ENCODE measurements at regions not wholly inside any gene's neighbourhood (a gene's known extent, or its start where the extent isn't known, plus 50 kb on each side); places are given as distances from the start of the nearest gene placed in this dataset.

DNA sequence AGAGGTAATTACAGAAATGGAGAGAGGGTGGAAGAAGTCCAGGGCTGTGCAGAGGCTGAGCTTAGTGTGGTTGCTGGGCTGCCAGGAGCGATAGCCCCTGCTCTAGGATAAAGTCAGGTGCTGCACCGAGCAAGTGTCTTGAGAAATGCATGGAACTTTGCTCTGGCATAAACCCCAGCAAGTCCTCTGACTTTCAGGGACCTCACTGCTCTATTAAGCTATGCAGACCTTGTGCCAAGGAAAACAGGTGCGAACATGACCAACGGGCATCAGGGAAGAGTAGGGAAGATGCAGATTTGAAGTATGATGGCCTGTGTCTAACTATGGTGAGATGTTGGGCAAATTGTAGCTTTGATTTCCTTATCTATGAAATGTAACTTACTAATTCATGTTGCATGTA lies 416.8 kb downstream of the NR2F2 start:
- no peak for TF ChIP-seq SP140L (CRISPR knock-in tag; IDR thresholded peaks at IDR 0.05; ENCODE audit: borderline replicate concordance)
- TF ChIP-seq MYC (CRISPR knock-in tag; IDR thresholded peaks at IDR 0.05; ENCODE audit: borderline replicate concordance), result no peak
- no peak for TF ChIP-seq SNAPC2 (CRISPR knock-in tag; IDR thresholded peaks at IDR 0.05)
- TF ChIP-seq YY1 (IDR thresholded peaks at IDR 0.05; ENCODE audit: insufficient read depth, insufficient replicate concordance, low read depth, low read length), result no peak

All from HepG2 (cell line).